Calu3 (cell line): ENCODE measurements at regions not wholly inside any gene's neighbourhood (a gene's known extent, or its start where the extent isn't known, plus 50 kb on each side); places are given as distances from the start of the nearest gene placed in this dataset.

Experiments
- BruUV-seq: library from RNA; stranded (reverse); fragments of 400-500 nt; replicated peaks from 2 replicates; lab custom pipeline; 2021; lab: Mats Ljungman, UMichigan
- CTCF ChIA-PET: fragments of 300-600 bp; sonication (Branson Sonifier 250); formaldehyde crosslinking; loops from one replicate; lab custom pipeline; 2022; ENCODE audit warnings: antibody characterized with exemption; lab: Charles Lee
- DNase-seq: peaks from one replicate; pipeline ENCODE4 v3.0.0; 2022
- H3K27ac Mint-ChIP-seq: one replicate; pipeline ENCODE4 v1.8.0; 2022; ENCODE audit warnings: mixed read lengths; ENCODE audit not compliant: unreplicated experiment
- H3K27me3 Mint-ChIP-seq: one replicate; pipeline ENCODE4 v1.8.0; 2022; ENCODE audit warnings: mixed read lengths; ENCODE audit not compliant: unreplicated experiment
- H3K36me3 Mint-ChIP-seq: one replicate; pipeline ENCODE4 v1.8.0; 2022; ENCODE audit warnings: mild to moderate bottlenecking, moderate library complexity, mixed read lengths; ENCODE audit not compliant: insufficient read depth, unreplicated experiment
- H3K4me1 Mint-ChIP-seq: one replicate; pipeline ENCODE4 v1.8.0; 2022; ENCODE audit warnings: mild to moderate bottlenecking, low read depth, mixed read lengths; ENCODE audit not compliant: unreplicated experiment
- H3K4me3 Mint-ChIP-seq: one replicate; pipeline ENCODE4 v1.8.0; 2022; ENCODE audit warnings: mild to moderate bottlenecking, low read depth, moderate library complexity, mixed read lengths; ENCODE audit not compliant: unreplicated experiment
- H3K9me3 Mint-ChIP-seq: one replicate; pipeline ENCODE4 v1.8.0; 2022; ENCODE audit warnings: low read depth, mixed read lengths; ENCODE audit not compliant: unreplicated experiment
- intact Hi-C: fragments of 100-400 bp; cut with micrococcal nuclease; formaldehyde crosslinking; loops from one replicate; pipeline ENCODE4 v1.10.0; 2022; ENCODE audit not compliant: unreplicated experiment
- TF ChIP-seq, protein P1 (sequence below): fragments of 200-600 bp; IDR thresholded peaks from one replicate; pipeline ENCODE4 v1.8.0; 2022; ENCODE audit warnings: antibody characterized with exemption; ENCODE audit not compliant: unreplicated experiment

DNA sequence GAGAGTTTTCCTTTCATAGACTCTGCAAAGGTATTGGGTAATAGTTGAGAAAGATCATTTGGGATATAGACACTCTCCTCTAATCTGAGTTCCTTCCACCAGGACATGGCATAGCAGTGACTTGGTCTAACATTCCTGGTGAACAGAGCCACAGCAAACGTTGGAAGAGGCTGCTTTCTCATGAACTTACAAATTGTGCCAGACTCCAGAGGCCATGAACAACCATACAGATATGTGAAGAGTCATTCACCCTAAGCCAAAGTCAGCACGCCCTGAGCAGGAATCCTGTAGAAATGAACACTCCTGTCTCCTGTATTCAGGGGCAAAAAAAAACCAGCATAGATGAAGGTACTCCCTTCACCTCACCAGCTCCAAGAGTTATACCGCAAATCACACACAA lies 152.8 kb downstream of the TMEM18 start:
- no TSS peak for BruUV-seq
- Mint-ChIP-seq H3K4me1 (no peaks in the 10 kb centered on the region), H3K36me3 (peaks cover 4% of the 10 kb centered on the region), H3K9me3 (peaks cover 6% of the 10 kb centered on the region), H3K4me3 (no peak overlapping the region), H3K27me3 (no peaks in the 10 kb centered on the region), H3K27ac (no peak overlapping the region)
- DNase-seq = no peak
- intact Hi-C loops = loop anchor here (10.0 kb wide), 1 partner anchor 230 kb away; no protein-coding TSS in a partner anchor
- CTCF ChIA-PET = no interaction called here
- TF ChIP-seq, protein P1, sequence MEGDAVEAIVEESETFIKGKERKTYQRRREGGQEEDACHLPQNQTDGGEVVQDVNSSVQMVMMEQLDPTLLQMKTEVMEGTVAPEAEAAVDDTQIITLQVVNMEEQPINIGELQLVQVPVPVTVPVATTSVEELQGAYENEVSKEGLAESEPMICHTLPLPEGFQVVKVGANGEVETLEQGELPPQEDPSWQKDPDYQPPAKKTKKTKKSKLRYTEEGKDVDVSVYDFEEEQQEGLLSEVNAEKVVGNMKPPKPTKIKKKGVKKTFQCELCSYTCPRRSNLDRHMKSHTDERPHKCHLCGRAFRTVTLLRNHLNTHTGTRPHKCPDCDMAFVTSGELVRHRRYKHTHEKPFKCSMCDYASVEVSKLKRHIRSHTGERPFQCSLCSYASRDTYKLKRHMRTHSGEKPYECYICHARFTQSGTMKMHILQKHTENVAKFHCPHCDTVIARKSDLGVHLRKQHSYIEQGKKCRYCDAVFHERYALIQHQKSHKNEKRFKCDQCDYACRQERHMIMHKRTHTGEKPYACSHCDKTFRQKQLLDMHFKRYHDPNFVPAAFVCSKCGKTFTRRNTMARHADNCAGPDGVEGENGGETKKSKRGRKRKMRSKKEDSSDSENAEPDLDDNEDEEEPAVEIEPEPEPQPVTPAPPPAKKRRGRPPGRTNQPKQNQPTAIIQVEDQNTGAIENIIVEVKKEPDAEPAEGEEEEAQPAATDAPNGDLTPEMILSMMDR = no peak

DNA sequence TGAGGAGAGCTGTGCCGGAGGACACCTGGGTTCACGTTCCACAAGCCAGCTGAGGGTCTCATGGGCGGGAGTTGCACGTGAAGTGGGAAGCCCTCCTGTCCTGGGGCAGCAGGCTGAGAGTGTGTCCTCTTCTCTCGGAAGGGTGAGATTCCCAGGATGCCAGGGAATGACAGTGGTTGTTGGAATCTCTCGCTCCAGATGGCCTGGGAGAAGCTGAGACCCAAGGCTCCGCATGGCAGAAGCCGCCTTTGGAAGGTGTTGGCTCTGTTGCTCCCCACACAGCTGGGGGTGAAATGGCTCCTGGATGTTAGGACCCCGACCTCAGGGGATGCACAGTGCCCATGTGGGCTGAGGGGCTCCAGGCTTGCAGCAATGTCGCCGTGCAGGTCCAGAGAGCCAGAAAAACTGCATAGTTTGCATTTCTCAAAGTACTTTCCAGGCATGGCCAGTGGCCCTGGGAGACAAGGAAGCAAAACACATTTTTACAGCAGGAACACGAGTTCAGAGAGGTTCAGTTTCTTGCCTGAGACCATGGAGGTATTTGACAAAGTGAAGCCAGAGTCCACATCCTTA lies 153.4 kb downstream of the TMEM18 start:
- CTCF ChIA-PET = no interaction called here
- H3K4me3 Mint-ChIP-seq = no peak overlapping the region

DNA sequence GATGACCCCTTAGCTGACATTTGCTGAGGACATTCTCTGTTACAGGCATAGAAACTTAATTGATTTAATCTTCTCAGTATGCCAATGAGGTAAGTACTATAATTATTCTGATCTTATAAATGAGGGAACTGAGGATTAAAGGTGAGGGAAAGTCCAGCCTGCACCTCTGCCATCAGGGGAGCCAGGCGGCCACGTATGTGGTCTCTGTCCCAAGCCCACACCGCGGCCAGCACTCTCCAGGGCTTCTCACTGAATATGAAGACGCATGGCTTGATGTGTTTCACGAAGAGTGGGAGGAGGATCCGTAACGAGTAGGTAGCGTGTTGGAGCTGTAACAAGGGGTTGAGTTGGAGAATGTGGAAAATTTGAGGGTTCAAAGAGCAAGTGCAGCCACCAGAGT lies 154.4 kb downstream of the TMEM18 start:
- peaks cover 4% of the 10 kb centered on the region for H3K36me3 Mint-ChIP-seq
- CTCF ChIA-PET = no interaction called here
- no peak for DNase-seq
- H3K4me3 Mint-ChIP-seq = no peak overlapping the region
- no TSS peak for BruUV-seq
- H3K9me3 Mint-ChIP-seq = peaks cover 6% of the 10 kb centered on the region
- TF ChIP-seq, protein P1 = no peak
- no peaks in the 10 kb centered on the region for H3K27me3 Mint-ChIP-seq
- H3K27ac Mint-ChIP-seq = no peak overlapping the region
- H3K4me1 Mint-ChIP-seq = no peaks in the 10 kb centered on the region
- intact Hi-C loops = loop anchor here (10.0 kb wide), 1 partner anchor 228 kb away; no protein-coding TSS in a partner anchor

More for the DNA sequence above, 153.4 kb downstream of the TMEM18 start:
- Mint-ChIP-seq H3K9me3 (peaks cover 6% of the 10 kb centered on the region), H3K36me3 (peaks cover 4% of the 10 kb centered on the region), H3K4me1 (no peaks in the 10 kb centered on the region), H3K27ac (no peak overlapping the region), H3K27me3 (no peaks in the 10 kb centered on the region)
- no TSS peak for BruUV-seq
- DNase-seq = no peak
- TF ChIP-seq, protein P1 = no peak
- intact Hi-C loops = loop anchor here (10.0 kb wide), 1 partner anchor 229 kb away; no protein-coding TSS in a partner anchor

DNA sequence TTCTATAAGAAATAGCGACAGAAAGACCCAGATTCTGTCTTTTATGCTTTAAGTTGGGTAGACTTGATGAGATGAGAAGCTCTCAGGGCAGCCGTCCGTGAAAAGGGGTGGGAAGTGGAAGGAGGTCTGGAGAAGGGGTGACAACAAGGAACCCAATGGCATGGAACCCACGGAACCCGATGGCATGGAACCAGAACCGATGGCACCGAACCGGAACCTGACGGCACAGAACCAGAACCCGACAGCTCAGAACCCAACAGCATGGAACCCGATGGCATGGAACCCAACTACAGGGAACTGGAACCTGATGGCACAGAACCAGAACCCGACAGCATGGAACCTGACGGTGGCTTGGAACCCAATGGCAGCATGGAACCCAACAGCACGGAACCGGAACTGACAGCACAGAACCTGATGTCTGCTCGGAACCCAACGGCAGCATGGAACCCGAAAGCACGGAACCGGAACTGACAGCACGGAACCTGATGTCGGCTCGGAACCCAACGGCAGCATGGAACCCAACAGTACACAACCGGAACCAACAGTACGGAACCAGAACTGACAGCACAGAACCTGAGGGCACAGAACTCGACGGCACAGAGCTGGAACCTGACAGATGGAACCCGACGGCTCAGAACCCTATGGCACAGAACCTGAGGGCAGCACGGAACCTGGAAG lies 155.2 kb downstream of the TMEM18 start:
- intact Hi-C loops = loop anchor here (10.0 kb wide), 1 partner anchor 227 kb away; no protein-coding TSS in a partner anchor
- Mint-ChIP-seq H3K36me3 (peaks cover 4% of the 10 kb centered on the region), H3K27ac (no peak overlapping the region), H3K9me3 (peaks cover 6% of the 10 kb centered on the region), H3K27me3 (no peaks in the 10 kb centered on the region), H3K4me1 (no peaks in the 10 kb centered on the region), H3K4me3 (no peak overlapping the region)
- TF ChIP-seq, protein P1 = no peak
- no TSS peak for BruUV-seq
- CTCF ChIA-PET = no interaction called here
- DNase-seq = no peak
